Heart right ventricle (tissue), 16 donors: ENCODE measurements at regions not wholly inside any gene's neighbourhood (a gene's known extent, or its start where the extent isn't known, plus 50 kb on each side); places are given as distances from the start of the nearest gene placed in this dataset.

Experiments
- ATAC-seq, 8 donors: fragments of 200-7000 bp; cut with Tn5 transposase; one replicate each; pipeline ENCODE4 v1.9.1; 2020; ENCODE audit warnings: mild to moderate bottlenecking in 8 of 8, moderate library complexity in 8 of 8, moderate number of reproducible peaks in 1 of 8
- DNase-seq, 2 donors: peaks; one replicate each; pipeline ENCODE4 v3.0.0-alpha.2; 2020
- H3K27ac ChIP-seq, 10 donors: fragments of 200-600 bp; sonication (generic) in 2 of 10; one replicate each; pipeline versions ENCODE4 v1.5.0 to v1.8.0; 2020 to 2022; ENCODE audit warnings: mild to moderate bottlenecking in 3 of 10
- H3K27me3 ChIP-seq, 7 donors: fragments of 200-600 bp; one replicate each; pipeline ENCODE4 v1.8.0; 2021 to 2022; ENCODE audit warnings: mild to moderate bottlenecking in 2 of 7
- H3K36me3 ChIP-seq, 9 donors: fragments of 200-600 bp; sonication (generic) in 1 of 9; one replicate each; pipeline versions ENCODE4 v1.5.0 to v1.8.0; 2020 to 2022; ENCODE audit warnings: mild to moderate bottlenecking in 2 of 9
- H3K4me1 ChIP-seq, 9 donors: fragments of 200-600 bp; sonication (generic) in 1 of 9; one replicate each; pipeline versions ENCODE4 v1.5.0 to v1.8.0; 2020 to 2022; ENCODE audit warnings: mild to moderate bottlenecking in 4 of 9
- H3K4me3 ChIP-seq, 10 donors: fragments of 200-600 bp; sonication (generic) in 2 of 10; one replicate each; pipeline versions ENCODE4 v1.5.0 to v1.8.0; 2020 to 2022; ENCODE audit warnings: mild to moderate bottlenecking in 7 of 10, moderate library complexity in 2 of 10
- H3K9me3 ChIP-seq, 11 donors: fragments of 200-600 bp in 10 of 11; sonication (generic) in 2 of 11; one replicate each; pipeline versions ENCODE4 v1.5.0 to v1.8.0; 2013 to 2022; ENCODE audit warnings: mild to moderate bottlenecking in 2 of 11, control low read depth in 1 of 11, moderate library complexity in 1 of 11
- WGBS, 2 donors: extraction: QIAGEN DNeasy Blood & Tissue Kit; methylation state at CpG; one replicate each; pipeline ENCODE4 v1.1.7; 2013; ENCODE audit warnings: inconsistent platforms in 1 of 2; 5-methylcytosine and 5-hydroxymethylcytosine counted together
- intact Hi-C, 10 donors: fragments of 100-400 bp; cut with DNase I; formaldehyde crosslinking; loops; one replicate each; pipeline versions ENCODE4 v1.11.1 to v1.14.2; 2022
- TF ChIP-seq, protein P1 (sequence below), 9 donors: fragments of 200-600 bp; sonication (generic) in 2 of 9; IDR thresholded peaks; one replicate each; pipeline versions ENCODE4 v1.5.0 to v1.8.0; 2021 to 2022; ENCODE audit warnings: antibody characterized with exemption in 9 of 9, mild to moderate bottlenecking in 5 of 9, moderate library complexity in 1 of 9
- donor health status: Arrhythmogenic right ventricular cardiomyopathy.
- donor health status: ischemic (EF 13 %, LVEDD 7.1; RV severe dilation, severe dysfunction).
- donor health status: healthy with polysubstance abuse.
- donor health status: DM: no; HTN: yes; CAD: no.
- donor health status: DM: no; HTN: no; CAD: no.
- donor health status: ischemic (EF 25% LVEDD 6.9; RV normal size, moderate dysfunction).
- donor health status: ischemic (EF 25% LVEDD 5.7; RV mildly dilated, moderate dysfunction).
- donor health status: healthy.
- donor health status: DM: yes; HTN: yes; CAD: no.
- donor health status: Ischemic cardiomyopathy.
- donor health status: ischemic (EF 35%, LVEDD 5.7; RV mildly dilated, moderate dysfunction).
- donor health status: nonischemic (EF 11% LVEDD 7.7; RV severe dilation, severe dysfunction).
- donor health status: DM: yes; HTN: yes; CAD: no.
- donor health status: PGD.
- donor health status: ischemic (EF 29% LVEDD 5.4; RV normal size, mild dysfunction).
- donor health status: nonischemic (EF 23%, LVEDD 6.1; RV moderate dilation, normal function).

DNA sequence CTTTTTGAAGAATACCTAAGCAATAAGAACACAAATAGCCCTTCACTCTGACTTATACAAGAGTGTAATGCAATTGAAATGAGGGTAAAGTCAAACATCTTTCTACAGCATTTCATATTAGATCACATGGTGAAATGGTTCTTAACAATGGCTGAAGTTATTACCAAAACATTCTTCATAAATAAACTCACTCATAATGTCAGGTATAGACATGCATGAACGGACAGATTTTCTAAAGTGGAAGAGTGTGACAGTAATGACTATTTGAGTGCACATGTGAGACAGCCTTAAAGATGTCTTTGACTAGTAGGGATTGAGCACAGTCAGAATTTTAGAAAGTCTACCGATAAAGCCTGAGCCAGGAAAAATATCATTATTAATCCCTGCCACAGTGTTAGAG lies 471.0 kb downstream of the ZPLD1 start:
- H3K4me3 ChIP-seq, result no peak overlapping the region
- no peak for DNase-seq
- H3K9me3 ChIP-seq, result no peaks in the 10 kb centered on the region
- 84 to 92% methylated on average over 2 of the region's 2 CpGs for WGBS, 2 donors
- H3K36me3 ChIP-seq, result no peaks in the 10 kb centered on the region
- no peaks in the 10 kb centered on the region for H3K4me1 ChIP-seq
- H3K27me3 ChIP-seq, result no peaks in the 10 kb centered on the region
- TF ChIP-seq, protein P1, sequence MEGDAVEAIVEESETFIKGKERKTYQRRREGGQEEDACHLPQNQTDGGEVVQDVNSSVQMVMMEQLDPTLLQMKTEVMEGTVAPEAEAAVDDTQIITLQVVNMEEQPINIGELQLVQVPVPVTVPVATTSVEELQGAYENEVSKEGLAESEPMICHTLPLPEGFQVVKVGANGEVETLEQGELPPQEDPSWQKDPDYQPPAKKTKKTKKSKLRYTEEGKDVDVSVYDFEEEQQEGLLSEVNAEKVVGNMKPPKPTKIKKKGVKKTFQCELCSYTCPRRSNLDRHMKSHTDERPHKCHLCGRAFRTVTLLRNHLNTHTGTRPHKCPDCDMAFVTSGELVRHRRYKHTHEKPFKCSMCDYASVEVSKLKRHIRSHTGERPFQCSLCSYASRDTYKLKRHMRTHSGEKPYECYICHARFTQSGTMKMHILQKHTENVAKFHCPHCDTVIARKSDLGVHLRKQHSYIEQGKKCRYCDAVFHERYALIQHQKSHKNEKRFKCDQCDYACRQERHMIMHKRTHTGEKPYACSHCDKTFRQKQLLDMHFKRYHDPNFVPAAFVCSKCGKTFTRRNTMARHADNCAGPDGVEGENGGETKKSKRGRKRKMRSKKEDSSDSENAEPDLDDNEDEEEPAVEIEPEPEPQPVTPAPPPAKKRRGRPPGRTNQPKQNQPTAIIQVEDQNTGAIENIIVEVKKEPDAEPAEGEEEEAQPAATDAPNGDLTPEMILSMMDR (IDR thresholded peaks at IDR 0.05), result no peak
- H3K27ac ChIP-seq, result no peak overlapping the region
- intact Hi-C loops, result no loop called here
- ATAC-seq, result no peak

DNA sequence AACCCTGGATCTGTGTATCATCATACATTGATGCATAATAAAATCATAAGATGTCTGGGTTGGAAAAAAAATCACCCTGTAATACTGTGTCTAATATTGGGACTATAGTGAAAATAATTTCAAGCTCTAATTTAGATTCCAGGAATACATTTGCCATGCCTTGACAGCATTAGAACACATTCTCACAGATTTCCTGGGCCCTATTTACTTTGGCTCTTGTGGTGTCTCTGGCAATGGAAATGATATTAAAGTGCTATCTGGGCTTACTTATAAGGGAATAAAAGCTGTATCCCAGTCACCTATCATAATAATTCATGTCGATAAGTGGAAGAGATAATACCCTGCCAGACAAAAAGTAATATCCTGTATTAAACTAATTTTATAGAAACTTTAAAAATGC lies 472.0 kb downstream of the ZPLD1 start:
- Histone ChIP-seq H3K27ac (no peak overlapping the region), H3K27me3 (no peaks in the 10 kb centered on the region), H3K4me1 (no peaks in the 10 kb centered on the region), H3K4me3 (no peak overlapping the region), H3K36me3 (no peaks in the 10 kb centered on the region), H3K9me3 (no peaks in the 10 kb centered on the region)
- 71 to 87% methylated on average over 1 of the region's 1 CpG for WGBS, 2 donors
- DNase-seq, result no peak
- TF ChIP-seq, protein P1 (IDR thresholded peaks at IDR 0.05), result no peak
- no peak for ATAC-seq
- intact Hi-C loops, result no loop called here

DNA sequence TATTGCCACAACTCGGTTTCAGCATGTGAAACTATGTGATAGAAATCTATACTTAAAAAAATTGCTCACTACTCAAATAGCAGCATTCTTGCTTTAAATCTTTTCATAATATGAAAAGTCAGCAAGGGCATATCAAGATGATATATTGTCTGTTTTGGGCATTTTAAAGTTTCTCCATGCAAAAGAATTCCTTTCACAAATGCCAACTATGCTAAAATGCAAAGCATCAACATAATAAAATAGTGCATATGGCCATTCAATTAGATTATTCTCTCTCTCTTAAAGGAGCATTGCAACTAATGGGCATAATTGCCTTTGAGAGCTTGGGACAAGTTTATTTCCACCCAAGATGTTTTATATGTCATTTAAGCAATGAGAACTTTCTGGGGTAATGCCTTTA lies 475.1 kb downstream of the ZPLD1 start:
- intact Hi-C loops, result no loop called here
- Histone ChIP-seq H3K27ac (no peak overlapping the region), H3K4me3 (no peak overlapping the region), H3K27me3 (no peaks in the 10 kb centered on the region), H3K4me1 (no peaks in the 10 kb centered on the region), H3K36me3 (no peaks in the 10 kb centered on the region), H3K9me3 (no peaks in the 10 kb centered on the region)
- WGBS, 2 donors, result 55 to 60% methylated on average over 1 of the region's 1 CpG
- DNase-seq, result no peak
- no peak for ATAC-seq
- TF ChIP-seq, protein P1 (IDR thresholded peaks at IDR 0.05), result no peak

DNA sequence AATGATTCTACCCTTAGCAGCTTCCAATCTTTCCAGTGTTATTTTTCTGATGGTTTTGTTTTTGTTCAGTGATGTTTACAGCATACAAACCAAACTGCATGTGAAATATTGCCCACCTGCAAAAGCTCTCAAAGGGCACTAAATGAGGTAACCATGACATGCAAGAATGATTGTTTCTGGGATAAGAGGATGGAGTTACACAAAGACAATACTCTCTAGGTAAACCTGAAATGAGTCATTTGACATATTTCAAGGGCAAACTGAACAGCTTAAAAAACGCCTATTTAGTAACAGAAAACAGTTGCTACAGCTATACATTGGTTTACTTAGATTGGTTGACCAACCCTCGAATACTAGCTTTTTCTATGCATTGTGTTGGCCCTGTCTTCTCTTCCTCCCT lies 481.7 kb downstream of the ZPLD1 start:
- DNase-seq, result no peak
- no peak for ATAC-seq
- no peaks in the 10 kb centered on the region for H3K4me1 ChIP-seq

More for the DNA sequence above, 481.7 kb downstream of the ZPLD1 start:
- peaks cover 0 to 17% (median 0%) of the 10 kb centered on the region in 11 donors for H3K9me3 ChIP-seq
- TF ChIP-seq, protein P1 (IDR thresholded peaks at IDR 0.05), result no peak
- H3K4me3 ChIP-seq, result no peak overlapping the region
- intact Hi-C loops, result no loop called here
- 63 to 67% methylated on average over 2 of the region's 2 CpGs for WGBS, 2 donors
- no peaks in the 10 kb centered on the region for H3K36me3 ChIP-seq
- H3K27me3 ChIP-seq, result no peaks in the 10 kb centered on the region
- no peak overlapping the region for H3K27ac ChIP-seq
